Mucosa of descending colon (tissue), 3 donors: ENCODE measurements at regions not wholly inside any gene's neighbourhood (a gene's known extent, or its start where the extent isn't known, plus 50 kb on each side); places are given as distances from the start of the nearest gene placed in this dataset.

Experiments used
- ATAC-seq: fragments of 200-7000 bp; cut with Tn5 transposase; one replicate; pipeline ENCODE4 v1.9.1; 2020; ENCODE audit warnings: mild to moderate bottlenecking, moderate library complexity
- DNase-seq, 3 donors: peaks; one replicate each; pipeline ENCODE4 v3.0.0-alpha.2; 2020
- H3K36me3 ChIP-seq: fragments of 200-600 bp; one replicate; pipeline ENCODE4 v1.8.0; 2021; ENCODE audit warnings: low read depth, mild to moderate bottlenecking
- H3K4me1 ChIP-seq: fragments of 200-600 bp; one replicate; pipeline ENCODE4 v1.8.0; 2021; ENCODE audit warnings: low read depth, mild to moderate bottlenecking
- H3K4me3 ChIP-seq: fragments of 200-600 bp; one replicate; pipeline ENCODE4 v1.8.0; 2021; ENCODE audit warnings: mild to moderate bottlenecking
- H3K9me3 ChIP-seq: fragments of 200-600 bp; one replicate; pipeline ENCODE4 v1.8.0; 2021; ENCODE audit warnings: mild to moderate bottlenecking
- CTCF ChIP-seq: fragments of 200-600 bp; IDR thresholded peaks from one replicate; pipeline ENCODE4 v1.8.0; 2022; ENCODE audit warnings: antibody characterized with exemption, mild to moderate bottlenecking
- intact Hi-C, 2 donors: fragments of 100-400 bp; cut with DNase I in 1 of 2; cut with micrococcal nuclease in 1 of 2; formaldehyde crosslinking; loops; one replicate each; pipeline versions ENCODE4 v1.11.0 to v1.11.1; 2022; cut with DNase I, micrococcal nuclease
- donor health status: DM: no; HTN: no; CAD: no; lungs with moderate emphysema.
- donor health status: DM: no; HTN: no; CAD: no.
- donor health status: DM: no; HTN: yes; CAD: no.

- no peaks in the 10 kb centered on the region for H3K36me3 ChIP-seq
- no peak for TF ChIP-seq CTCF
- no peaks in the 10 kb centered on the region for H3K9me3 ChIP-seq
- intact Hi-C loops, result no loop called here
- DNase-seq (no peak), ATAC-seq (no peak)
- H3K4me1 ChIP-seq, result no peaks in the 10 kb centered on the region
- no peak overlapping the region for H3K4me3 ChIP-seq
Measured at GRCh38 chr1:223486932-223487886, 94.0 kb downstream of the CCDC185 start.

GRCh38 chr1:223487887-223488259 lies 94.7 kb downstream of the CCDC185 start:
- Histone ChIP-seq H3K9me3 (no peaks in the 10 kb centered on the region), H3K4me1 (no peaks in the 10 kb centered on the region), H3K36me3 (no peaks in the 10 kb centered on the region), H3K4me3 (no peak overlapping the region)
- DNase-seq, result no peak
- intact Hi-C loops, result no loop called here
- TF ChIP-seq CTCF, result no peak
- ATAC-seq, result no peak

GRCh38 chr1:223489439-223489838 lies 96.2 kb downstream of the CCDC185 start:
- Histone ChIP-seq H3K4me1 (no peaks in the 10 kb centered on the region), H3K9me3 (no peaks in the 10 kb centered on the region), H3K36me3 (no peaks in the 10 kb centered on the region), H3K4me3 (no peak overlapping the region)
- DNase-seq (no peak), ATAC-seq (no peak)
- no peak for TF ChIP-seq CTCF
- intact Hi-C loops, result no loop called here

- no peak for TF ChIP-seq CTCF
- H3K36me3 ChIP-seq, result no peaks in the 10 kb centered on the region
- DNase-seq (no peak), ATAC-seq (no peak)
- no peaks in the 10 kb centered on the region for H3K9me3 ChIP-seq
- H3K4me3 ChIP-seq, result no peak overlapping the region
- H3K4me1 ChIP-seq, result no peaks in the 10 kb centered on the region
- intact Hi-C loops, result no loop called here
Measured at GRCh38 chr1:223490256-223490655, 97.0 kb downstream of the CCDC185 start.
